Stomach (tissue), 4 donors: ENCODE measurements at regions not wholly inside any gene's neighbourhood (a gene's known extent, or its start where the extent isn't known, plus 50 kb on each side); places are given as distances from the start of the nearest gene placed in this dataset.

Experiments
- EP300 ChIP-seq: sonication (generic); formaldehyde crosslinking; IDR thresholded peaks from one replicate; pipeline ENCODE4 v1.6.1; 2017; ENCODE audit warnings: antibody characterized with exemption
- POLR2A ChIP-seq, 4 donors: fragments of 450-650 bp; IDR thresholded peaks; one replicate each; pipeline ENCODE4 v1.6.1; 2016; ENCODE audit warnings: antibody characterized with exemption in 4 of 4, control low read depth in 2 of 4, mild to moderate bottlenecking in 1 of 4, moderate library complexity in 1 of 4
- POLR2AphosphoS5 ChIP-seq, 3 donors: sonication (generic); formaldehyde crosslinking; IDR thresholded peaks; one replicate each; pipeline ENCODE4 v1.6.1; 2016; ENCODE audit warnings: antibody characterized with exemption in 3 of 3
- TF ChIP-seq, protein P1 (sequence below), 7 experiments: fragments of 450-650 bp in 4 of 7; fragments of 200-600 bp in 3 of 7; sonication (generic) in 3 of 7; IDR thresholded peaks; one replicate each; pipeline ENCODE4 v1.5.1; 2016 to 2019; ENCODE audit warnings: antibody characterized with exemption in 7 of 7, control low read depth in 2 of 7, mild to moderate bottlenecking in 1 of 7

- TF ChIP-seq, protein P1, sequence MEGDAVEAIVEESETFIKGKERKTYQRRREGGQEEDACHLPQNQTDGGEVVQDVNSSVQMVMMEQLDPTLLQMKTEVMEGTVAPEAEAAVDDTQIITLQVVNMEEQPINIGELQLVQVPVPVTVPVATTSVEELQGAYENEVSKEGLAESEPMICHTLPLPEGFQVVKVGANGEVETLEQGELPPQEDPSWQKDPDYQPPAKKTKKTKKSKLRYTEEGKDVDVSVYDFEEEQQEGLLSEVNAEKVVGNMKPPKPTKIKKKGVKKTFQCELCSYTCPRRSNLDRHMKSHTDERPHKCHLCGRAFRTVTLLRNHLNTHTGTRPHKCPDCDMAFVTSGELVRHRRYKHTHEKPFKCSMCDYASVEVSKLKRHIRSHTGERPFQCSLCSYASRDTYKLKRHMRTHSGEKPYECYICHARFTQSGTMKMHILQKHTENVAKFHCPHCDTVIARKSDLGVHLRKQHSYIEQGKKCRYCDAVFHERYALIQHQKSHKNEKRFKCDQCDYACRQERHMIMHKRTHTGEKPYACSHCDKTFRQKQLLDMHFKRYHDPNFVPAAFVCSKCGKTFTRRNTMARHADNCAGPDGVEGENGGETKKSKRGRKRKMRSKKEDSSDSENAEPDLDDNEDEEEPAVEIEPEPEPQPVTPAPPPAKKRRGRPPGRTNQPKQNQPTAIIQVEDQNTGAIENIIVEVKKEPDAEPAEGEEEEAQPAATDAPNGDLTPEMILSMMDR (IDR thresholded peaks at IDR 0.05): no peak
- TF ChIP-seq POLR2AphosphoS5 (IDR thresholded peaks at IDR 0.05) (no peak), POLR2A (IDR thresholded peaks at IDR 0.05) (no peak), EP300 (no peak)
Measured at GRCh38 chr4:141914746-141915145, 278.4 kb downstream of the IL15 start.
